ENCODE measurements at regions not wholly inside any gene's neighbourhood (a gene's known extent, or its start where the extent isn't known, plus 50 kb on each side); places are given as distances from the start of the nearest gene placed in this dataset.

GRCh38 chr3:197422506-197422905, 124.1 kb upstream of the DLG1 start:
- no peak for TF ChIP-seq CTCF (conservative IDR thresholded peaks at IDR 0.05)
- Mint-ChIP-seq H3K27me3 (ENCODE audit: insufficient read depth) (peaks cover 4% of the 10 kb centered on the region), H3K9me3 (no peaks in the 10 kb centered on the region), H3K36me3 (ENCODE audit: low read depth) (no peaks in the 10 kb centered on the region), H3K27ac (no peak overlapping the region), H3K4me1 (peaks cover 19% of the 10 kb centered on the region), H3K4me3 (no peak overlapping the region)
- Histone ChIP-seq H3K4me1 (ENCODE audit: control insufficient read depth, insufficient read depth, low read length) (peaks cover 4% of the 10 kb centered on the region), H3K9me3 (ENCODE audit: control insufficient read depth, low read length) (no peaks in the 10 kb centered on the region), H3K27me3 (ENCODE audit: control insufficient read depth, insufficient read depth, low read length, poor library complexity, severe bottlenecking) (no peaks in the 10 kb centered on the region), H3K27ac (ENCODE audit: low read depth, low read length) (no peak overlapping the region), H3K36me3 (ENCODE audit: control insufficient read depth, insufficient read depth, low read length) (no peaks in the 10 kb centered on the region), H3K9ac (ENCODE audit: extremely low read depth, low read length, poor library complexity, severe bottlenecking) (no peak overlapping the region), H3K4me3 (ENCODE audit: low read length) (no peak overlapping the region)
- 88 to 89% methylated on average over 4 to 7 of the region's 7 CpGs for WGBS, 2 experiments (ENCODE audit: insufficient coverage in 1 of 2, insufficient read length in 1 of 2)
- no peak for DNase-seq

- TF ChIP-seq CTCF (conservative IDR thresholded peaks at IDR 0.05): no peak
- no peaks in the 10 kb centered on the region for H3K27me3 ChIP-seq (ENCODE audit: control insufficient read depth, insufficient read depth, low read length, poor library complexity, severe bottlenecking)
- no peak overlapping the region for H3K9ac ChIP-seq (ENCODE audit: extremely low read depth, low read length, poor library complexity, severe bottlenecking)
- no peak overlapping the region for H3K4me3 ChIP-seq (ENCODE audit: low read length)
- Mint-ChIP-seq H3K27ac (no peak overlapping the region), H3K36me3 (ENCODE audit: low read depth) (no peaks in the 10 kb centered on the region), H3K9me3 (no peaks in the 10 kb centered on the region), H3K4me3 (no peak overlapping the region), H3K4me1 (peaks cover 19% of the 10 kb centered on the region), H3K27me3 (ENCODE audit: insufficient read depth) (peaks cover 4% of the 10 kb centered on the region)
- H3K9me3 ChIP-seq (ENCODE audit: control insufficient read depth, low read length): no peaks in the 10 kb centered on the region
- H3K4me1 ChIP-seq (ENCODE audit: control insufficient read depth, insufficient read depth, low read length): peaks cover 6% of the 10 kb centered on the region
- H3K27ac ChIP-seq (ENCODE audit: low read depth, low read length): no peak overlapping the region
- DNase-seq: no peak
- H3K36me3 ChIP-seq (ENCODE audit: control insufficient read depth, insufficient read depth, low read length): no peaks in the 10 kb centered on the region
- WGBS, 2 experiments (ENCODE audit: insufficient coverage in 1 of 2, insufficient read length in 1 of 2): 96 to 100% methylated on average over 1 to 8 of the region's 9 CpGs
Observed at GRCh38 chr3:197421021-197421420, 122.6 kb upstream of the DLG1 start.

GRCh38 chr3:197420566-197420965, 122.2 kb upstream of the DLG1 start:
- H3K4me1 Mint-ChIP-seq: peaks cover 19% of the 10 kb centered on the region
- H3K9me3 ChIP-seq (ENCODE audit: control insufficient read depth, low read length): no peaks in the 10 kb centered on the region
- no peak overlapping the region for H3K4me3 Mint-ChIP-seq
- H3K27ac Mint-ChIP-seq: no peak overlapping the region
- H3K27me3 Mint-ChIP-seq (ENCODE audit: insufficient read depth): peaks cover 4% of the 10 kb centered on the region
- H3K27me3 ChIP-seq (ENCODE audit: control insufficient read depth, insufficient read depth, low read length, poor library complexity, severe bottlenecking): no peaks in the 10 kb centered on the region
- H3K4me1 ChIP-seq (ENCODE audit: control insufficient read depth, insufficient read depth, low read length): peaks cover 6% of the 10 kb centered on the region
- H3K36me3 ChIP-seq (ENCODE audit: control insufficient read depth, insufficient read depth, low read length): no peaks in the 10 kb centered on the region
- no peaks in the 10 kb centered on the region for H3K36me3 Mint-ChIP-seq (ENCODE audit: low read depth)
- no peak overlapping the region for H3K27ac ChIP-seq (ENCODE audit: low read depth, low read length)
- WGBS, 2 experiments (ENCODE audit: insufficient coverage in 1 of 2, insufficient read length in 1 of 2): 88 to 95% methylated on average over 4 of the region's 4 CpGs
- no peak overlapping the region for H3K9ac ChIP-seq (ENCODE audit: extremely low read depth, low read length, poor library complexity, severe bottlenecking)
- no peaks in the 10 kb centered on the region for H3K9me3 Mint-ChIP-seq
- H3K4me3 ChIP-seq (ENCODE audit: low read length): no peak overlapping the region
- no peak for DNase-seq
- TF ChIP-seq CTCF (conservative IDR thresholded peaks at IDR 0.05): no peak
